ENCODE measurements at regions not wholly inside any gene's neighbourhood (a gene's known extent, or its start where the extent isn't known, plus 50 kb on each side); places are given as distances from the start of the nearest gene placed in this dataset.

GRCh38 chrX:17930850-17931249 lies 69.8 kb upstream of the RAI2 start:
- TF ChIP-seq EP300 (IDR thresholded peaks at IDR 0.05) (no peak), POLR2A (IDR thresholded peaks at IDR 0.05) (no peak), POLR2AphosphoS5 (IDR thresholded peaks at IDR 0.05) (no peak)
- TF ChIP-seq, protein P1, sequence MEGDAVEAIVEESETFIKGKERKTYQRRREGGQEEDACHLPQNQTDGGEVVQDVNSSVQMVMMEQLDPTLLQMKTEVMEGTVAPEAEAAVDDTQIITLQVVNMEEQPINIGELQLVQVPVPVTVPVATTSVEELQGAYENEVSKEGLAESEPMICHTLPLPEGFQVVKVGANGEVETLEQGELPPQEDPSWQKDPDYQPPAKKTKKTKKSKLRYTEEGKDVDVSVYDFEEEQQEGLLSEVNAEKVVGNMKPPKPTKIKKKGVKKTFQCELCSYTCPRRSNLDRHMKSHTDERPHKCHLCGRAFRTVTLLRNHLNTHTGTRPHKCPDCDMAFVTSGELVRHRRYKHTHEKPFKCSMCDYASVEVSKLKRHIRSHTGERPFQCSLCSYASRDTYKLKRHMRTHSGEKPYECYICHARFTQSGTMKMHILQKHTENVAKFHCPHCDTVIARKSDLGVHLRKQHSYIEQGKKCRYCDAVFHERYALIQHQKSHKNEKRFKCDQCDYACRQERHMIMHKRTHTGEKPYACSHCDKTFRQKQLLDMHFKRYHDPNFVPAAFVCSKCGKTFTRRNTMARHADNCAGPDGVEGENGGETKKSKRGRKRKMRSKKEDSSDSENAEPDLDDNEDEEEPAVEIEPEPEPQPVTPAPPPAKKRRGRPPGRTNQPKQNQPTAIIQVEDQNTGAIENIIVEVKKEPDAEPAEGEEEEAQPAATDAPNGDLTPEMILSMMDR (IDR thresholded peaks at IDR 0.05), result no peak

Data from gastroesophageal sphincter (tissue), 3 donors.